K562 (cell line): ENCODE measurements at regions not wholly inside any gene's neighbourhood (a gene's known extent, or its start where the extent isn't known, plus 50 kb on each side); places are given as distances from the start of the nearest gene placed in this dataset.
A peak's percentile ranks its signal among the peaks of the same experiment; 100 is the strongest.
"Not testable (repeated sequence)": the region's sequence is repeated elsewhere in the genome, so short reads cannot be mapped to it uniquely, and the experiment has no call there.

Experiments
- ATAC-seq: fragments of 200-7000 bp; cut with Tn5 transposase; 3 replicates; pipeline ENCODE4 v1.9.1; 2020; ENCODE audit warnings: moderate library complexity
- BruUV-seq: library from RNA; stranded (reverse); fragments of 400-500 nt; replicated peaks from 2 replicates; lab custom pipeline; 2021; lab: Mats Ljungman, UMichigan
- CTCF ChIA-PET: fragments of 300-600 bp; formaldehyde crosslinking; extraction: SDS; loops from one replicate; lab custom pipeline; 2021; ENCODE audit warnings: low intra/inter-chr PET ratio; lab: Yijun Ruan, JAX
- POLR2A ChIA-PET: fragments of 300-600, 350-650 bp; sonication (Branson Sonifier 250); formaldehyde crosslinking; extraction: SDS; loops from one replicate; lab custom pipeline; 2021; ENCODE audit warnings: antibody characterized with exemption, inconsistent platforms; lab: Yijun Ruan, JAX
- DNase-seq, 4 experiments: peaks; one replicate each; pipeline versions ENCODE4 v3.0.0 to v3.0.0-alpha.2; 2011 to 2018; ENCODE audit warnings: low spot score in 3 of 4, mixed read lengths in 3 of 4; ENCODE audit errors: extremely low read depth in 1 of 4
- FAIRE-seq: peaks from 2 replicates; lab custom pipeline; 2011; peaks lifted over from hg19 to GRCh38; lab: Jason Lieb, UNC
- H2AFZ ChIP-seq: 2 replicates; pipeline ENCODE4 v1.6.0; 2011; ENCODE audit warnings: low read depth, low read length, control low read depth, inconsistent platforms
- H3K27ac ChIP-seq: fragments of 200-600 bp; 3 replicates; pipeline ENCODE4 v1.8.0; 2011; ENCODE audit warnings: low read depth, mild to moderate bottlenecking, control low read depth, inconsistent platforms, low read length, moderate library complexity, mixed read lengths; ENCODE audit errors: extremely low read depth
- H3K27me3 ChIP-seq, 2 experiments: fragments of 300-600 bp in 1 of 2; 2 replicates in 1 of 2; 3 replicates in 1 of 2; pipeline versions ENCODE4 v1.6.0 to v1.8.0; 2011; ENCODE audit warnings: inconsistent platforms in 2 of 2, low read length in 2 of 2, mild to moderate bottlenecking in 1 of 2, mixed read lengths in 1 of 2, moderate library complexity in 1 of 2; ENCODE audit not compliant: control insufficient read depth in 2 of 2, insufficient read depth in 2 of 2
- H3K36me3 ChIP-seq: fragments of 300-600 bp; 3 replicates; pipeline ENCODE4 v1.8.0; 2011; ENCODE audit warnings: mild to moderate bottlenecking, low read length, inconsistent platforms; ENCODE audit not compliant: control insufficient read depth, insufficient read depth
- H3K4me1 ChIP-seq, 2 experiments: fragments of 200-600 bp in 1 of 2; replicated peaks in 1 of 2; 2 replicates in 1 of 2; 3 replicates in 1 of 2; pipeline versions ENCODE4 v1.5.1 to v1.8.0; 2011; ENCODE audit warnings: inconsistent platforms in 2 of 2, low read length in 2 of 2, mild to moderate bottlenecking in 1 of 2, mixed read lengths in 1 of 2, moderate library complexity in 1 of 2; ENCODE audit not compliant: control insufficient read depth in 2 of 2, insufficient read depth in 2 of 2
- H3K4me2 ChIP-seq: 2 replicates; pipeline ENCODE4 v1.6.1; 2011; ENCODE audit warnings: low read length, control low read depth, inconsistent platforms, mixed read lengths; ENCODE audit not compliant: insufficient read depth
- H3K4me3 ChIP-seq: fragments of 200-600 bp; sonication (generic), shearing (Covaris generic); 2 replicates; pipeline ENCODE4 v1.5.1; 2016; ENCODE audit warnings: control low read depth, inconsistent platforms
- H3K79me2 ChIP-seq: fragments of 200-600 bp; 3 replicates; pipeline ENCODE4 v1.8.0; 2011; ENCODE audit warnings: low read length, inconsistent platforms; ENCODE audit not compliant: control insufficient read depth, insufficient read depth
- H3K9ac ChIP-seq, 2 experiments: 2 replicates each; pipeline versions ENCODE4 v1.6.0 to v1.6.1; 2011; ENCODE audit warnings: low read depth in 2 of 2, low read length in 2 of 2, control low read depth in 1 of 2, inconsistent platforms in 1 of 2, mild to moderate bottlenecking in 1 of 2, mixed read lengths in 1 of 2; ENCODE audit not compliant: insufficient read depth in 1 of 2
- H3K9me1 ChIP-seq: one replicate; pipeline ENCODE4 v1.6.0; 2011; ENCODE audit warnings: inconsistent platforms, mild to moderate bottlenecking, low read length, moderate library complexity; ENCODE audit not compliant: control insufficient read depth, insufficient read depth
- H3K9me3 ChIP-seq: replicated peaks from 2 replicates; pipeline ENCODE4 v1.5.1; 2011; ENCODE audit warnings: low read depth, low read length, inconsistent platforms; ENCODE audit not compliant: control insufficient read depth, insufficient read depth
- H4K20me1 ChIP-seq: replicated peaks from 2 replicates; pipeline ENCODE4 v1.6.1; 2011; ENCODE audit warnings: low read length, inconsistent platforms, mixed read lengths; ENCODE audit not compliant: control insufficient read depth, insufficient read depth
- RFX5 ChIP-seq: IDR thresholded peaks from 2 replicates; pipeline ENCODE4 v1.6.1; 2011; ENCODE audit warnings: low read depth, mild to moderate bottlenecking, improper control_type of control experiment, low read length
- TAL1 ChIP-seq: fragments of 450-650 bp; IDR thresholded peaks from 2 replicates; pipeline ENCODE4 v1.6.1; 2016; ENCODE audit warnings: mild to moderate bottlenecking
- TEAD4 ChIP-seq, 2 experiments: sonication (generic) in 1 of 2; formaldehyde crosslinking in 1 of 2; IDR thresholded peaks; 2 replicates each; pipeline versions ENCODE4 v1.6.1 to v1.8.0; 2012 to 2022; ENCODE audit warnings: borderline replicate concordance in 1 of 2, inconsistent platforms in 1 of 2, low read length in 1 of 2, mild to moderate bottlenecking in 1 of 2, missing genetic modification reagents in 1 of 2
- ZBTB33 ChIP-seq: sonication (generic); formaldehyde crosslinking; IDR thresholded peaks from 2 replicates; pipeline ENCODE4 v1.8.1; 2023; ENCODE audit warnings: mild to moderate bottlenecking, missing genetic modification reagents
- WGBS: fragments of 100-300 bp; shearing (Covaris generic); methylation state at CpG from one replicate; pipeline ENCODE4 v1.1.6; 2016; ENCODE audit warnings: low coverage, mixed read lengths; ENCODE audit not compliant: insufficient coverage; ENCODE audit errors: missing lambda C conversion rate; 5-methylcytosine and 5-hydroxymethylcytosine counted together
- in situ Hi-C: fragments of 300-500 bp; cut with MboI; formaldehyde crosslinking; loops from 4 replicates; pipeline ENCODE4 v1.15.0; 2018; ENCODE audit warnings: inconsistent platforms, mixed read lengths
- intact Hi-C: fragments of 100-400 bp; cut with micrococcal nuclease; formaldehyde crosslinking; loops from 2 replicates; pipeline ENCODE4 v1.14.2; 2022

DNA sequence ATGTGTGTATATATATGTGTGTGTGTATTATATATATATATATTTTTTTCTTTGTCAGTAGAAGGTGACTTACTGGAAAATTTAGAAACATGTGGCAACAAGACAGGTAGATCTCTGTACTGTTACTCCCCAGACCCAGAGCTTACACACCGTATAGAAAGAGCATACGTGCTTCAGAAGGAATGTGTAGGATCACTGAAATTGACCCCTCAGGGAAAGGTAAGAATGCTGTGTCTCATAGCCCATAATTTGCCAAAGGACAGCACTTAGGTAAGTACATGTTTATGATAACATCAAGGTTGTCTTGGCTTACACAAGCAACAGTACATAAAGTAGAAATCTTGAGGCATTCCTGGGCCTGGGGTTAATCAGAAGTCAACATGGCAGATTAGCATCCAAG is 54.2 kb upstream of the PDE3B start:
- 100% methylated on average over 2 of the region's 2 CpGs for WGBS
- FAIRE-seq (no peak), ATAC-seq (no peak)

GRCh38 chr11:14591046-14591445 is 52.6 kb upstream of the PDE3B start:
- 100% methylated on average over 1 of the region's 19 CpGs for WGBS
- H3K79me2 ChIP-seq, H3K27me3 ChIP-seq, H3K4me1 ChIP-seq, CTCF ChIA-PET, H3K9ac ChIP-seq, H4K20me1 ChIP-seq, BruUV-seq, H3K4me3 ChIP-seq, in situ Hi-C loops, H3K4me2 ChIP-seq, ATAC-seq, FAIRE-seq, DNase-seq, POLR2A ChIA-PET, H2AFZ ChIP-seq, H3K27ac ChIP-seq, H3K9me1 ChIP-seq, H3K9me3 ChIP-seq, intact Hi-C loops: not testable (repeated sequence)
- peaks cover 24% of the 10 kb centered on the region; the same call in 2 of the 3 replicates for H3K36me3 ChIP-seq
- TF ChIP-seq ZBTB33, result peak; percentile 45; the same call in 1 of the 2 replicates

More for the DNA sequence above, 54.2 kb upstream of the PDE3B start:
- no peak overlapping the region for H3K9ac ChIP-seq
- TF ChIP-seq TAL1 (no peak), RFX5 (no peak), TEAD4 (IDR thresholded peaks at IDR 0.05; ENCODE audit: low read length) (no peak), TEAD4 (CRISPR knock-in tag; IDR thresholded peaks at IDR 0.05; ENCODE audit: borderline replicate concordance) (no peak)
- no peaks in the 10 kb centered on the region for H3K9me3 ChIP-seq
- no peaks in the 10 kb centered on the region; a peak in 1 of 5 replicates for H3K4me1 ChIP-seq
- H2AFZ ChIP-seq, result no peak overlapping the region
- no TSS peak for BruUV-seq
- ChIA-PET CTCF (no interaction called here), POLR2A (no interaction called here)
- H3K4me3 ChIP-seq, result no peak overlapping the region
- H3K9me1 ChIP-seq, result no peaks in the 10 kb centered on the region
- intact Hi-C loops, result no loop called here
- no peaks in the 10 kb centered on the region for H4K20me1 ChIP-seq
- no peak overlapping the region for H3K4me2 ChIP-seq
- no peaks in the 10 kb centered on the region for H3K27me3 ChIP-seq
- H3K79me2 ChIP-seq, result no peaks in the 10 kb centered on the region
- in situ Hi-C loops, result no loop called here
- peaks cover 30% of the 10 kb centered on the region; the same call in 2 of the 3 replicates for H3K36me3 ChIP-seq
- no peak for DNase-seq
- H3K27ac ChIP-seq, result no peak overlapping the region
